ENCODE measurements at regions not wholly inside any gene's neighbourhood (a gene's known extent, or its start where the extent isn't known, plus 50 kb on each side); places are given as distances from the start of the nearest gene placed in this dataset.

GRCh38 chr2:22694300-22694699 lies 690.7 kb upstream of the KLHL29 start:
- no peak overlapping the region for H3K4me3 ChIP-seq (ENCODE audit: low read depth, low read length)
- no peak for DNase-seq (ENCODE audit: low read depth)
- no peak for TF ChIP-seq CTCF (IDR thresholded peaks at IDR 0.05; ENCODE audit: control insufficient read depth, extremely low read depth, insufficient read depth)

GRCh38 chr2:22694856-22695255 lies 690.1 kb upstream of the KLHL29 start:
- no peak for TF ChIP-seq CTCF (IDR thresholded peaks at IDR 0.05; ENCODE audit: control insufficient read depth, extremely low read depth, insufficient read depth)
- DNase-seq (ENCODE audit: low read depth), result no peak
- H3K4me3 ChIP-seq (ENCODE audit: low read depth, low read length), result no peak overlapping the region

GRCh38 chr2:22697054-22697788 lies 687.8 kb upstream of the KLHL29 start:
- H3K4me3 ChIP-seq (ENCODE audit: low read depth, low read length), result no peak overlapping the region
- TF ChIP-seq CTCF (IDR thresholded peaks at IDR 0.05; ENCODE audit: control insufficient read depth, extremely low read depth, insufficient read depth), result no peak

GRCh38 chr2:22701561-22702160 lies 683.3 kb upstream of the KLHL29 start:
- TF ChIP-seq CTCF (IDR thresholded peaks at IDR 0.05; ENCODE audit: control insufficient read depth, extremely low read depth, insufficient read depth), result no peak
- no peak overlapping the region for H3K4me3 ChIP-seq (ENCODE audit: low read depth, low read length)
- DNase-seq (ENCODE audit: low read depth), result no peak

More at GRCh38 chr2:22697054-22697788, 687.8 kb upstream of the KLHL29 start:
- no peak for DNase-seq (ENCODE audit: low read depth)

- no peak overlapping the region for H3K4me3 ChIP-seq (ENCODE audit: low read depth, low read length)
- DNase-seq (ENCODE audit: low read depth), result no peak
- no peak for TF ChIP-seq CTCF (IDR thresholded peaks at IDR 0.05; ENCODE audit: control insufficient read depth, extremely low read depth, insufficient read depth)
These were observed 681.6 kb upstream of the KLHL29 start for GRCh38 chr2:22703286-22703920.

GRCh38 chr2:22719396-22719795 lies 665.6 kb upstream of the KLHL29 start:
- no peak for TF ChIP-seq CTCF (IDR thresholded peaks at IDR 0.05; ENCODE audit: control insufficient read depth, extremely low read depth, insufficient read depth)
- no peak overlapping the region for H3K4me3 ChIP-seq (ENCODE audit: low read depth, low read length)
- DNase-seq (ENCODE audit: low read depth), result no peak

Data from LNCaP clone FGC (cell line).